NCI-H1105 treated with DMSO at 0.1 percent for 48 hours (cell line): ENCODE measurements at regions not wholly inside any gene's neighbourhood (a gene's known extent, or its start where the extent isn't known, plus 50 kb on each side); places are given as distances from the start of the nearest gene placed in this dataset.

ENCODE experiments used
- DNase-seq: peaks from one replicate; lab custom pipeline; 2025; lab: John Stamatoyannopoulos, UW

GRCh38 chr11:130804306-130805076 is 111.8 kb downstream of the SNX19 start:
- no peak for DNase-seq

GRCh38 chr11:130806746-130807145 is 109.5 kb downstream of the SNX19 start:
- DNase-seq: no peak

GRCh38 chr11:130808541-130808940 is 107.7 kb downstream of the SNX19 start:
- DNase-seq: no peak

GRCh38 chr11:130813196-130813595 is 103.1 kb downstream of the SNX19 start:
- no peak for DNase-seq

- no peak for DNase-seq
These were observed 102.6 kb downstream of the SNX19 start for GRCh38 chr11:130813638-130814037.

- DNase-seq: no peak
These were observed 101.7 kb downstream of the SNX19 start for GRCh38 chr11:130814440-130815096.

GRCh38 chr11:130815097-130815802 is 101.0 kb downstream of the SNX19 start:
- no peak for DNase-seq

- DNase-seq: no peak
These were observed 100.3 kb downstream of the SNX19 start for GRCh38 chr11:130815956-130816355.

GRCh38 chr11:130816546-130817329 is 99.5 kb downstream of the SNX19 start:
- DNase-seq: no peak

- DNase-seq: no peak
These were observed 98.8 kb downstream of the SNX19 start for GRCh38 chr11:130817330-130817944.

- no peak for DNase-seq
These were observed 96.7 kb downstream of the SNX19 start for GRCh38 chr11:130819625-130820024.
